Caco-2 (cell line): ENCODE measurements at regions not wholly inside any gene's neighbourhood (a gene's known extent, or its start where the extent isn't known, plus 50 kb on each side); places are given as distances from the start of the nearest gene placed in this dataset.
A peak's percentile ranks its signal among the peaks of the same experiment; 100 is the strongest.

Experiments used
- BruUV-seq: library from RNA; stranded (reverse); fragments of 400-500 nt; replicated peaks from 2 replicates; lab custom pipeline; 2021; lab: Mats Ljungman, UMichigan
- CTCF ChIA-PET: fragments of 300-600 bp; sonication (Branson Sonifier 250); formaldehyde crosslinking; loops from one replicate; lab custom pipeline; 2022; ENCODE audit warnings: antibody characterized with exemption; lab: Charles Lee
- POLR2A ChIA-PET: fragments of 300-600 bp; sonication (Branson Sonifier 250); formaldehyde crosslinking; loops from one replicate; lab custom pipeline; 2022; ENCODE audit warnings: antibody characterized with exemption; lab: Charles Lee
- DNase-seq, 2 experiments: peaks; one replicate each; pipeline versions ENCODE4 v3.0.0 to v3.0.0-alpha.2; 2020 to 2022
- H3K27me3 ChIP-seq: replicated peaks from 2 replicates; pipeline ENCODE4 v1.6.0; 2011; ENCODE audit warnings: low read length; ENCODE audit not compliant: control insufficient read depth, insufficient read depth
- H3K36me3 ChIP-seq: 2 replicates; pipeline ENCODE4 v1.5.1; 2011; ENCODE audit warnings: low read length; ENCODE audit not compliant: control insufficient read depth, insufficient read depth
- H3K4me1 ChIP-seq: fragments of 250-450 bp; sonication (Bioruptor Pico); 2 replicates; pipeline ENCODE4 v1.5.1; 2020; ENCODE audit warnings: mild to moderate bottlenecking
- H3K4me3 ChIP-seq: 2 replicates; pipeline ENCODE4 v1.5.1; 2011; ENCODE audit warnings: low read depth, mild to moderate bottlenecking, control low read depth, low read length
- H3K9me3 ChIP-seq: fragments of 250-450 bp; sonication (Bioruptor Pico); 2 replicates; pipeline ENCODE4 v1.5.1; 2020; ENCODE audit warnings: mild to moderate bottlenecking, moderate library complexity
- H3K27ac Mint-ChIP-seq: one replicate; pipeline ENCODE4 v1.8.0; 2022; ENCODE audit warnings: mixed read lengths; ENCODE audit not compliant: unreplicated experiment
- H3K27me3 Mint-ChIP-seq: one replicate; pipeline ENCODE4 v1.8.0; 2022; ENCODE audit warnings: mixed read lengths; ENCODE audit not compliant: insufficient read depth, unreplicated experiment
- H3K36me3 Mint-ChIP-seq: one replicate; pipeline ENCODE4 v1.8.0; 2022; ENCODE audit warnings: mild to moderate bottlenecking, mixed read lengths; ENCODE audit not compliant: insufficient read depth, unreplicated experiment
- H3K4me1 Mint-ChIP-seq: one replicate; pipeline ENCODE4 v1.8.0; 2022; ENCODE audit warnings: low read depth, mixed read lengths; ENCODE audit not compliant: unreplicated experiment
- H3K4me3 Mint-ChIP-seq: one replicate; pipeline ENCODE4 v1.8.0; 2022; ENCODE audit warnings: mild to moderate bottlenecking, moderate library complexity, mixed read lengths; ENCODE audit not compliant: unreplicated experiment
- H3K9me3 Mint-ChIP-seq: one replicate; pipeline ENCODE4 v1.8.0; 2022; ENCODE audit warnings: mixed read lengths; ENCODE audit not compliant: unreplicated experiment
- intact Hi-C: fragments of 100-400 bp; cut with micrococcal nuclease; formaldehyde crosslinking; loops from one replicate; pipeline ENCODE4 v1.10.0; 2022; ENCODE audit not compliant: unreplicated experiment
- TF ChIP-seq, protein P1 (sequence below), 2 experiments: fragments of 200-600 bp in 1 of 2; IDR thresholded peaks; 1 replicate in 1 of 2; 2 replicates in 1 of 2; pipeline versions ENCODE4 v1.5.1 to v1.8.0; 2011 to 2022; ENCODE audit warnings: antibody characterized with exemption in 1 of 2, control low read depth in 1 of 2, inconsistent platforms in 1 of 2, low read depth in 1 of 2, low read length in 1 of 2, mild to moderate bottlenecking in 1 of 2, moderate library complexity in 1 of 2; ENCODE audit not compliant: insufficient read depth in 1 of 2, severe bottlenecking in 1 of 2, unreplicated experiment in 1 of 2

DNA sequence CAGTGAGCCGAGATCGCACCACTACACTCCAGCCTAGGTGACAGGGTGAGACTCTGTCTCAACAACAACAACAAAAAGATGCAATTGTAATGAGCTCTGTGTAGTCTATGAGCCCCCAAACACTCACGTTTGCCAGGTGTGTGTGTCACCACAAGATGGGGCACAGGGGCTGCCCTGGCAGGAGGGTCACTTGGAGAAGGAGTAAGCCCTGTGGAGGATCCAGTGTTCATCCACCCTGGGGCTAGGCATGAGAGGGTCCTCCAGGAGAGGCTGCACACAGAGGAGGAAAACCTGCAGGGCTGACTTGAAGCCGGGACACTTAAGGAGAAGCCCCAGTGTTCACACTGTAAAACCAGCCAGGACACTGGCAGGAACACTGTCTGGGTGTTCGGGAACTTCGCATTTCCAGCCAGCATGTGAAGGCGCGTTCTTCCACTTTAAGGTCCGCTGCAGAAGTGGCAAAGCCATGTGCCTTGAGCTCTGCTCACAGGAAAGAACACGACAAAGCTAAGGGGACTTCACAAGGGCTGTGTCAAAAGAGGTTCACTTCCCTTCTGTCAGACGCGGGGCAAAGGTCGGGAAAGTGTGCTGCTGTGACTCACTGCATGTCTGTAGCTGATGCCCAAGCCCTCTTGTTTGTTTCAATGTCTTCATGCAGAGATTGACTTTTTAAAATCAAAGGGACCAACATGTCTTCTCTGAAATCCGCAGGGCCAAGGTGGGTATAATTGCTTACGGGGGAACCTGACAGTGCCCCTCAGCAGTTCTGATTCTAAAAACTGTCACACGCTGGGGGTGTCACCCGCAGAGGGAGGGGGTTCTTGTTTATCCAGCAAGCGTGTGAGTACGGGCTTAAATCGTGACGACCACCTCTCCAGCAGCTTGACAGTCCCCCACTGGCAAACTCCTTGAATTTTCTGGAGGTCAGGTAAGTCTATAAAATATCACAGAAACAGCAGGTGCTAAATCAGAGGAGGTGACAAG, 102.8 kb downstream of the RIPK4 start:
- peak; percentile 68 to 80 for DNase-seq
- peaks cover 9% of the 10 kb centered on the region for H3K36me3 Mint-ChIP-seq
- H3K27me3 Mint-ChIP-seq: no peaks in the 10 kb centered on the region
- H3K9me3 ChIP-seq: no peaks in the 10 kb centered on the region
- ChIA-PET POLR2A (interaction anchor here (0.9 to 1.7 kb wide), 2 partner anchors 14 to 103 kb away, joined by 4 to 6 read pairs; partner anchors contain the start of gene RIPK4), CTCF (interaction anchor here (1.0 to 1.8 kb wide), 3 partner anchors 14 to 114 kb away, joined by 3 to 7 read pairs (median 6); no protein-coding TSS in a partner anchor)
- TF ChIP-seq, protein P1, sequence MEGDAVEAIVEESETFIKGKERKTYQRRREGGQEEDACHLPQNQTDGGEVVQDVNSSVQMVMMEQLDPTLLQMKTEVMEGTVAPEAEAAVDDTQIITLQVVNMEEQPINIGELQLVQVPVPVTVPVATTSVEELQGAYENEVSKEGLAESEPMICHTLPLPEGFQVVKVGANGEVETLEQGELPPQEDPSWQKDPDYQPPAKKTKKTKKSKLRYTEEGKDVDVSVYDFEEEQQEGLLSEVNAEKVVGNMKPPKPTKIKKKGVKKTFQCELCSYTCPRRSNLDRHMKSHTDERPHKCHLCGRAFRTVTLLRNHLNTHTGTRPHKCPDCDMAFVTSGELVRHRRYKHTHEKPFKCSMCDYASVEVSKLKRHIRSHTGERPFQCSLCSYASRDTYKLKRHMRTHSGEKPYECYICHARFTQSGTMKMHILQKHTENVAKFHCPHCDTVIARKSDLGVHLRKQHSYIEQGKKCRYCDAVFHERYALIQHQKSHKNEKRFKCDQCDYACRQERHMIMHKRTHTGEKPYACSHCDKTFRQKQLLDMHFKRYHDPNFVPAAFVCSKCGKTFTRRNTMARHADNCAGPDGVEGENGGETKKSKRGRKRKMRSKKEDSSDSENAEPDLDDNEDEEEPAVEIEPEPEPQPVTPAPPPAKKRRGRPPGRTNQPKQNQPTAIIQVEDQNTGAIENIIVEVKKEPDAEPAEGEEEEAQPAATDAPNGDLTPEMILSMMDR (IDR thresholded peaks at IDR 0.05; ENCODE audit: insufficient read depth in 1 of 2, low read depth in 1 of 2, low read length in 1 of 2, severe bottlenecking in 1 of 2, unreplicated experiment in 1 of 2): no peak
- no peaks in the 10 kb centered on the region for H3K27me3 ChIP-seq
- H3K4me1 Mint-ChIP-seq: peaks cover 28% of the 10 kb centered on the region
- peaks cover 31% of the 10 kb centered on the region for H3K4me1 ChIP-seq
- H3K36me3 ChIP-seq: no peaks in the 10 kb centered on the region; the same call in 1 of the 2 replicates
- H3K9me3 Mint-ChIP-seq: no peaks in the 10 kb centered on the region
- H3K4me3 ChIP-seq: no peak overlapping the region
- BruUV-seq: no TSS peak
- H3K27ac Mint-ChIP-seq: peak overlapping the region; percentile 85
- intact Hi-C loops: loop anchor here (2.0 kb wide), 1 partner anchor 15 kb away; no protein-coding TSS in a partner anchor
- H3K4me3 Mint-ChIP-seq: peak overlapping the region; percentile 52

DNA sequence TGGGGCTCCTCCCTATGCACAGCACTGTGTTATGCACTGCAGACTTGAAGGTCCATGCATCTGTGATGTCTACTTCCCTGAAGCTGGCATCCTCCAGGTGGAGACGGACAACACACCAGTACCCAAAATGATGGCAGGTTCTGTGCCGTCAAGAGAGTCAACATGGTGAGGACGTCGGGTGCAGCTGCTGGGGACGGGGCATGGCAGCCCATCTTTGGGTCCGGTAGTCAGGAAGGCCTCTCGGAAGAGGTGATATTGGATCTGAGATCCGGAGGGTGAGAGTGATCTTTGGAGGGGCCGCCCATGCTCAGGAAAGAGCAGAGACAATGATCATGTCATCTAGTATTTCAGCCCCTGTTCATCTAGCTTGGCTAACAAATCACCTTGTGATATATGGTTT, 104.1 kb downstream of the RIPK4 start:
- Histone ChIP-seq H3K4me1 (peaks cover 31% of the 10 kb centered on the region), H3K4me3 (no peak overlapping the region), H3K27me3 (no peaks in the 10 kb centered on the region), H3K9me3 (no peaks in the 10 kb centered on the region), H3K36me3 (no peaks in the 10 kb centered on the region; the same call in 1 of the 2 replicates)
- Mint-ChIP-seq H3K4me3 (no peak overlapping the region), H3K36me3 (peaks cover 9% of the 10 kb centered on the region), H3K4me1 (peaks cover 30% of the 10 kb centered on the region), H3K27ac (peak overlapping the region; percentile 85), H3K9me3 (no peaks in the 10 kb centered on the region), H3K27me3 (no peaks in the 10 kb centered on the region)
- no TSS peak for BruUV-seq
- CTCF ChIA-PET: interaction anchor here (0.6 to 1.3 kb wide), 2 partner anchors 41 to 51 kb away, joined by 3 read pairs; no protein-coding TSS in a partner anchor
- TF ChIP-seq, protein P1 (IDR thresholded peaks at IDR 0.05; ENCODE audit: insufficient read depth in 1 of 2, low read depth in 1 of 2, low read length in 1 of 2, severe bottlenecking in 1 of 2, unreplicated experiment in 1 of 2): no peak
- POLR2A ChIA-PET: no interaction called here
- peak in 1 of 2 experiments; percentile 17 for DNase-seq
- intact Hi-C loops: no loop called here

DNA sequence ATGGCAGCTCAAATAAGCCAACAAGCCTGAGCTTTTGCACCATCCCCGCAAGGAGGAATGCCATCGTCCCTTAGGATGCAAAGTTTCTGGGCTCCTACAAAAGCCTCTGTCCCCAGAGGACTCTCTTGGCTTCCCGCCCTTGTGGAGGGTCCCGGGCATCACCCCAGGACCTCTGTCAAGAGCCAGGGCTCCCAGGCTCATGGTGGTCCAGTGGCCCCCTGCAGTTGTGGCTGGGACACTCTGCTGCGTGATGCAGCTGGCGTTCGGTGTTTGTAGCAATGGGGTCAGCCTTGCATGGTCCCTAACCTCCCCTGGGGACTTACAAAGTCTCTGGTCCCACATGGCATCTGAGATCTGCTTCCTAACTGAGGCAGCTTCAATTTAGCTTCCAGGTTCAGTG, 104.7 kb downstream of the RIPK4 start:
- Mint-ChIP-seq H3K27me3 (no peaks in the 10 kb centered on the region), H3K36me3 (peaks cover 9% of the 10 kb centered on the region), H3K27ac (no peak overlapping the region), H3K4me1 (peaks cover 36% of the 10 kb centered on the region), H3K9me3 (no peaks in the 10 kb centered on the region), H3K4me3 (no peak overlapping the region)
- ChIA-PET POLR2A (no interaction called here), CTCF (interaction anchor here (1.3 kb wide), 1 partner anchor 50 kb away, joined by 3 read pairs; no protein-coding TSS in a partner anchor)
- intact Hi-C loops: no loop called here
- BruUV-seq: no TSS peak
- DNase-seq: peak in 1 of 2 experiments; percentile 7
- no peaks in the 10 kb centered on the region for H3K27me3 ChIP-seq
- TF ChIP-seq, protein P1 (IDR thresholded peaks at IDR 0.05; ENCODE audit: insufficient read depth in 1 of 2, low read depth in 1 of 2, low read length in 1 of 2, severe bottlenecking in 1 of 2, unreplicated experiment in 1 of 2): no peak
- no peaks in the 10 kb centered on the region; the same call in 1 of the 2 replicates for H3K36me3 ChIP-seq
- no peaks in the 10 kb centered on the region for H3K9me3 ChIP-seq
- no peak overlapping the region for H3K4me3 ChIP-seq
- peaks cover 37% of the 10 kb centered on the region for H3K4me1 ChIP-seq
